ENCODE measurements at regions not wholly inside any gene's neighbourhood (a gene's known extent, or its start where the extent isn't known, plus 50 kb on each side); places are given as distances from the start of the nearest gene placed in this dataset.

DNA sequence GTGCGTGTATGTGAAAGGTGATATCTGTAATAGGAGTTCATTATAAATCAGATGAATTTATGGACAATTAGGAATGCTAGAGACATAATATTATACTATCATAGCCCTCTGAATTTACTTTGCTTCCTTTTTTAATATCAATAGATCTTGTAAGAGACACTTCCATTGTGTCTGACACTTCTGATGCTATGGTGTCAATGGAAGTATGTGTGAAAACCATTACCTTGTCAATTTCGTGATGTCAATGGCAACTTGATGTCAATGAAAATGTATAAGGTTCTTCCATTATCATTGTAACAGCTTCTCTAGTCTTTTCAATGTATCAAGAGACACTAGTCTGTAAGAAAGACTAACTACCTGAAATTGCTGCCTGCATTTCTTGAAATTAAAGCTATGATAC, 296.8 kb upstream of the DPYD start:
- no peak for DNase-seq (ENCODE audit: insufficient read length, low spot score)
- no peak for FAIRE-seq
- no peak for TF ChIP-seq CTCF (IDR thresholded peaks at IDR 0.05; ENCODE audit: insufficient read depth, missing control alignments)

- no peak for TF ChIP-seq CTCF (IDR thresholded peaks at IDR 0.05; ENCODE audit: insufficient read depth, missing control alignments)
- no peak for FAIRE-seq
- no peak for DNase-seq (ENCODE audit: insufficient read length, low spot score)
Measured at GRCh38 chr1:98216304-98216703, 295.5 kb upstream of the DPYD start.

GRCh38 chr1:98211271-98211845, 290.5 kb upstream of the DPYD start:
- DNase-seq (ENCODE audit: insufficient read length, low spot score) (no peak), FAIRE-seq (no peak)
- no peak for TF ChIP-seq CTCF (IDR thresholded peaks at IDR 0.05; ENCODE audit: insufficient read depth, missing control alignments)

- FAIRE-seq, result no peak
- TF ChIP-seq CTCF (IDR thresholded peaks at IDR 0.05; ENCODE audit: insufficient read depth, missing control alignments), result no peak
- DNase-seq (ENCODE audit: insufficient read length, low spot score), result no peak
Measured at GRCh38 chr1:98210563-98210962, 289.7 kb upstream of the DPYD start.

- DNase-seq (ENCODE audit: insufficient read length, low spot score), result no peak
- FAIRE-seq, result no peak
- TF ChIP-seq CTCF (IDR thresholded peaks at IDR 0.05; ENCODE audit: insufficient read depth, missing control alignments), result no peak
Measured at GRCh38 chr1:98210064-98210463, 289.2 kb upstream of the DPYD start.

DNA sequence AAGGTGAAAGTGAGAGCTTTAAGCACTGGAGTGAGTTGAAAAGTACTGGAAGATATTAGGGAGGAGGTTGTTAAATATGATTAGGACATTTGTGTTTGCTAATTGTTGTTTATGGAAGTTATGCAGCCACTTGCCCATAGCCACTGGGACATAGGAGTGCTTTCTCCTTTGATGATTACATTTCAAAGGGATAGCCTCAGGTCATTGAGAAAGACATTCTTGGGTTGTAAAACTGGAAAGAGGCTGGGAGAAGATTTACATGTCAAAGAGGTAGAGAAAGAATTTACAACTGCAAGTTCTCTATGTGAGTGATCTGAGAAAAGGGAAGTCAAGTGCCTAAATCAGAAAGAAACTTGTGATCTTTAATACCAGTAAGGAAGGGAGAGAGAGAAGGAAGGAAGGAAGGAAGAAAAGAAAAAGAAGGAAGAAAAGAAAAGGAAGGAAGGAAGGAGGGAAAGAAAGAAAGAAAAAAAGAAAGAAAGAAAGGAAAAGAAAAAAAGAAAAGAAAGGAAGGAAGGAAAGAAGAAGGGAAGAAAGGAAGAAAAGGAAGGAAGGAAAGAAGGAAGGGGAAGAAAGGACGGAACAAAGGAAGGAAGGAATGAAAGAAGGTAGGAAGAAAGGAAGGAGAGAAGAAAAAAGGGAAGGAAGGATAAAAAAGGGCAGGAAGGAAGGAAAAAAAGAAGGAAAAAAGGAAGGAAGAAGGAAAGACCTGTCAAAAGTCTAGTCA, 284.6 kb upstream of the DPYD start:
- TF ChIP-seq CTCF (IDR thresholded peaks at IDR 0.05; ENCODE audit: insufficient read depth, missing control alignments), result no peak
- FAIRE-seq (no peak), DNase-seq (ENCODE audit: insufficient read length, low spot score) (no peak)

DNA sequence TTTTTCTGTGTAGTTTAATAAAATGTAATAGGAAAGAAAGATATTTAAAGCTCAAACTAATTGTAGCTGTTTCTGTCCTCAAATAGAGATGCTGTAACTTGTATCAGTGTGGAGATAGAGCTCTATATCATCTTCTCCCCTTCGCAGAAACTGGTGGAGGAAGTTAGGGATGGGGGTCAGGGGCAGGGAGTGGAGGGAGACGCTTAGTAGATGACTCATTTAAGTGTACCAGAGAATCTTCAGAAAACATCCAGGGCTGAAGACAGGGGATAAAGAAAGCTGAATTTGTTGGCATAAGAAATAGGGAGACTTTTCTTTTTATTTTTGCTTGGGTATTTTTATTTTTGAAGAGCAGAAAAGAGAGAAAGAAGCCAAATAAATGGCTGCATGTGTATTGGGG, 282.6 kb upstream of the DPYD start:
- no peak for TF ChIP-seq CTCF (IDR thresholded peaks at IDR 0.05; ENCODE audit: insufficient read depth, missing control alignments)
- no peak for DNase-seq (ENCODE audit: insufficient read length, low spot score)
- no peak for FAIRE-seq
